ENCODE measurements at regions not wholly inside any gene's neighbourhood (a gene's known extent, or its start where the extent isn't known, plus 50 kb on each side); places are given as distances from the start of the nearest gene placed in this dataset.

GRCh38 chr4:78704981-78705683 is 71.0 kb upstream of the BMP2K start:
- TF ChIP-seq POLR2A (IDR thresholded peaks at IDR 0.05; ENCODE audit: low read length) (no peak), GATA1 (IDR thresholded peaks at IDR 0.05; ENCODE audit: low read depth, low read length) (no peak)
